ENCODE measurements at regions not wholly inside any gene's neighbourhood (a gene's known extent, or its start where the extent isn't known, plus 50 kb on each side); places are given as distances from the start of the nearest gene placed in this dataset.
A peak's percentile ranks its signal among the peaks of the same experiment; 100 is the strongest.

DNA sequence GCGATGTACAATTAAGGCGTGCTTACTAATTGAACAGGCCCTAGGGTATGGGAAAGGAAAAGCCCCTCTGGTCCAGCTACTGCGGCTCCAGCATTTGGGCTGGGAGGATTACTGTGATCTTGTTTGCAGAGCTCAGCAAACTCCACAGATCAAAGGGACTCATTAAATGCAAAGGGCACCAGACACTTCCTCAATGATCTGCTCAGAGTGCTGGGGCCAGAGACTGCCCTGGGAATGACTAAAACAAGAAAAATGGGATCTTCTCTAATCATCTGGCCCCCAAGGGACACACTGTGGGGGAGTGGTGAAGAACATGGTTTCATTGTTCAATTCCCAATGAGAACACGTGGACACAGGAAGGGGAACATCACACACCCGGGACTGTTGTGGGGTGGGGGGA is 85.0 kb downstream of the MARCHF4 start:
- no peaks in the 10 kb centered on the region for H4K20me1 ChIP-seq (ENCODE audit: insufficient read depth, low read length, poor library complexity, severe bottlenecking)
- no peaks in the 10 kb centered on the region for H3K9me3 ChIP-seq (ENCODE audit: insufficient read depth, low read depth, low read length)
- no peaks in the 10 kb centered on the region for H3F3A ChIP-seq (ENCODE audit: low read depth)
- H3K79me2 ChIP-seq (ENCODE audit: insufficient read depth, low read length): no peaks in the 10 kb centered on the region
- H3K27me3 ChIP-seq (ENCODE audit: insufficient read depth, low read length, poor library complexity, severe bottlenecking): no peaks in the 10 kb centered on the region
- TF ChIP-seq EZH2phosphoT487 (IDR thresholded peaks at IDR 0.05; ENCODE audit: borderline replicate concordance) (no peak), CTCF (conservative IDR thresholded peaks at IDR 0.05; ENCODE audit: low read length) (no peak)
- peak overlapping the region; percentile 40 for H3K4me2 ChIP-seq (ENCODE audit: low read depth, low read length, poor library complexity, severe bottlenecking)
- peaks cover 55% of the 10 kb centered on the region for H3K4me1 ChIP-seq (ENCODE audit: insufficient read depth, low read length, poor library complexity, severe bottlenecking)
- no peak overlapping the region for H2AFZ ChIP-seq (ENCODE audit: low read length)
- no peaks in the 10 kb centered on the region for H3K36me3 ChIP-seq (ENCODE audit: insufficient read depth, low read length)
- peak overlapping the region; percentile 11 for H3K9ac ChIP-seq (ENCODE audit: low read depth, low read length, poor library complexity, severe bottlenecking)
- peak overlapping the region; percentile 16 for H3K4me3 ChIP-seq (ENCODE audit: low read length, poor library complexity, severe bottlenecking)
- no peaks in the 10 kb centered on the region for H3K9me2 ChIP-seq (replicated peaks; ENCODE audit: low read depth, low read length)

GRCh38 chr2:216286616-216287231 is 85.6 kb downstream of the MARCHF4 start:
- peaks cover 57% of the 10 kb centered on the region for H3K4me1 ChIP-seq (ENCODE audit: insufficient read depth, low read length, poor library complexity, severe bottlenecking)
- H4K20me1 ChIP-seq (ENCODE audit: insufficient read depth, low read length, poor library complexity, severe bottlenecking): no peaks in the 10 kb centered on the region
- no peaks in the 10 kb centered on the region for H3K9me2 ChIP-seq (replicated peaks; ENCODE audit: low read depth, low read length)
- H2AFZ ChIP-seq (ENCODE audit: low read length): no peak overlapping the region
- H3K9ac ChIP-seq (ENCODE audit: low read depth, low read length, poor library complexity, severe bottlenecking): peak overlapping the region; percentile 11
- H3K4me3 ChIP-seq (ENCODE audit: low read length, poor library complexity, severe bottlenecking): peak overlapping the region; percentile 16
- no peaks in the 10 kb centered on the region for H3K27me3 ChIP-seq (ENCODE audit: insufficient read depth, low read length, poor library complexity, severe bottlenecking)
- no peaks in the 10 kb centered on the region for H3K9me3 ChIP-seq (ENCODE audit: insufficient read depth, low read depth, low read length)
- no peaks in the 10 kb centered on the region for H3K79me2 ChIP-seq (ENCODE audit: insufficient read depth, low read length)
- peak overlapping the region; percentile 40 for H3K4me2 ChIP-seq (ENCODE audit: low read depth, low read length, poor library complexity, severe bottlenecking)
- TF ChIP-seq EZH2phosphoT487 (IDR thresholded peaks at IDR 0.05; ENCODE audit: borderline replicate concordance) (no peak), CTCF (conservative IDR thresholded peaks at IDR 0.05; ENCODE audit: low read length) (no peak)
- no peaks in the 10 kb centered on the region for H3K36me3 ChIP-seq (ENCODE audit: insufficient read depth, low read length)
- no peaks in the 10 kb centered on the region for H3F3A ChIP-seq (ENCODE audit: low read depth)

GRCh38 chr2:216285701-216286100 is 86.6 kb downstream of the MARCHF4 start:
- Histone ChIP-seq H3K9me2 (replicated peaks; ENCODE audit: low read depth, low read length) (no peaks in the 10 kb centered on the region), H3K9ac (ENCODE audit: low read depth, low read length, poor library complexity, severe bottlenecking) (no peak overlapping the region), H3K4me3 (ENCODE audit: low read length, poor library complexity, severe bottlenecking) (no peak overlapping the region), H3K9me3 (ENCODE audit: insufficient read depth, low read depth, low read length) (no peaks in the 10 kb centered on the region), H2AFZ (ENCODE audit: low read length) (no peak overlapping the region), H3F3A (ENCODE audit: low read depth) (no peaks in the 10 kb centered on the region), H3K36me3 (ENCODE audit: insufficient read depth, low read length) (no peaks in the 10 kb centered on the region), H3K4me2 (ENCODE audit: low read depth, low read length, poor library complexity, severe bottlenecking) (no peak overlapping the region), H3K4me1 (ENCODE audit: insufficient read depth, low read length, poor library complexity, severe bottlenecking) (peaks cover 67% of the 10 kb centered on the region), H4K20me1 (ENCODE audit: insufficient read depth, low read length, poor library complexity, severe bottlenecking) (no peaks in the 10 kb centered on the region), H3K27me3 (ENCODE audit: insufficient read depth, low read length, poor library complexity, severe bottlenecking) (no peaks in the 10 kb centered on the region), H3K79me2 (ENCODE audit: insufficient read depth, low read length) (no peaks in the 10 kb centered on the region)
- TF ChIP-seq CTCF (conservative IDR thresholded peaks at IDR 0.05; ENCODE audit: low read length) (no peak), EZH2phosphoT487 (IDR thresholded peaks at IDR 0.05; ENCODE audit: borderline replicate concordance) (no peak)

All from Loucy (cell line).